Endothelial cell of umbilical vein (primary cell): ENCODE measurements at regions not wholly inside any gene's neighbourhood (a gene's known extent, or its start where the extent isn't known, plus 50 kb on each side); places are given as distances from the start of the nearest gene placed in this dataset.

Experiments
- BruUV-seq: library from RNA; stranded (reverse); fragments of 400-500 nt; replicated peaks from 2 replicates; lab custom pipeline; 2021; lab: Mats Ljungman, UMichigan
- CTCF ChIA-PET: fragments of 300-600, 350-600 bp; sonication (Branson Sonifier 250); formaldehyde crosslinking; loops from one replicate; lab custom pipeline; 2021; ENCODE audit warnings: antibody characterized with exemption, inconsistent platforms; lab: Charles Lee
- POLR2A ChIA-PET: fragments of 300-600, 350-600 bp; sonication (Branson Sonifier 250); formaldehyde crosslinking; loops from one replicate; lab custom pipeline; 2021; ENCODE audit warnings: antibody characterized with exemption, inconsistent platforms; lab: Charles Lee
- DNase-seq: peaks from one replicate; pipeline ENCODE4 v3.0.0-alpha.2; 2011; ENCODE audit warnings: low read depth, low spot score
- FAIRE-seq: peaks from 2 replicates; lab custom pipeline; 2011; peaks lifted over from hg19 to GRCh38; lab: Jason Lieb, UNC
- H2AFZ ChIP-seq: 2 replicates; pipeline ENCODE4 v1.6.0; 2012; ENCODE audit warnings: low read depth, low read length, control low read depth, inconsistent platforms
- H3K27ac ChIP-seq: 2 replicates; pipeline ENCODE4 v1.5.1; 2011; ENCODE audit warnings: low read depth, mild to moderate bottlenecking, control low read depth, low read length, moderate library complexity; ENCODE audit not compliant: insufficient read depth
- H3K27me3 ChIP-seq, 2 experiments: 2 replicates each; pipeline versions ENCODE4 v1.6.0 to v1.6.1; 2011; ENCODE audit warnings: low read length in 2 of 2, mixed read lengths in 1 of 2; ENCODE audit not compliant: control insufficient read depth in 2 of 2, insufficient read depth in 2 of 2
- H3K36me3 ChIP-seq, 2 experiments: 2 replicates in 1 of 2; 3 replicates in 1 of 2; pipeline ENCODE4 v1.5.1; 2011; ENCODE audit warnings: low read length in 2 of 2, mild to moderate bottlenecking in 1 of 2, moderate library complexity in 1 of 2; ENCODE audit not compliant: control insufficient read depth in 2 of 2, insufficient read depth in 2 of 2; ENCODE audit errors: extremely low read depth in 1 of 2
- H3K4me1 ChIP-seq: 3 replicates; pipeline ENCODE4 v1.5.1; 2011; ENCODE audit warnings: mild to moderate bottlenecking, low read length; ENCODE audit not compliant: control insufficient read depth, insufficient read depth; ENCODE audit errors: extremely low read depth
- H3K4me2 ChIP-seq: 2 replicates; pipeline ENCODE4 v1.6.1; 2011; ENCODE audit warnings: low read length, control low read depth, mixed read lengths; ENCODE audit not compliant: insufficient read depth
- H3K4me3 ChIP-seq, 3 experiments: fragments of 200-600 bp in 1 of 3; sonication (generic), shearing (Covaris generic) in 1 of 3; replicated peaks in 1 of 3; 2 replicates each; pipeline ENCODE4 v1.5.1; 2011 to 2016; ENCODE audit warnings: control low read depth in 3 of 3, low read length in 3 of 3, mild to moderate bottlenecking in 2 of 3, inconsistent platforms in 1 of 3, low read depth in 1 of 3, moderate library complexity in 1 of 3; ENCODE audit not compliant: insufficient read depth in 1 of 3
- H3K79me2 ChIP-seq: 2 replicates; pipeline ENCODE4 v1.6.0; 2012; ENCODE audit warnings: low read length, inconsistent platforms; ENCODE audit not compliant: control insufficient read depth, insufficient read depth
- H3K9ac ChIP-seq: replicated peaks from 2 replicates; pipeline ENCODE3; 2011; ENCODE audit warnings: low read length, control low read depth; ENCODE audit not compliant: insufficient read depth; ENCODE audit errors: extremely low read depth
- H3K9me1 ChIP-seq: replicated peaks from 3 replicates; pipeline ENCODE4 v1.6.0; 2011; ENCODE audit warnings: mild to moderate bottlenecking, low read length; ENCODE audit not compliant: control insufficient read depth, insufficient read depth; ENCODE audit errors: extremely low read depth
- H3K9me3 ChIP-seq: replicated peaks from 2 replicates; pipeline ENCODE4 v1.5.1; 2012; ENCODE audit warnings: low read length, inconsistent platforms; ENCODE audit not compliant: control insufficient read depth, insufficient read depth
- H4K20me1 ChIP-seq: replicated peaks from 2 replicates; pipeline ENCODE3; 2011; ENCODE audit warnings: mild to moderate bottlenecking, low read length; ENCODE audit not compliant: control insufficient read depth, insufficient read depth; ENCODE audit errors: extremely low read depth
- JUN ChIP-seq: IDR thresholded peaks from 2 replicates; pipeline ENCODE4 v1.6.1; 2011; ENCODE audit warnings: borderline replicate concordance, low read depth; ENCODE audit not compliant: insufficient read length, insufficient read depth
- POLR2A ChIP-seq: IDR thresholded peaks from 2 replicates; pipeline ENCODE4 v1.6.1; 2012; ENCODE audit warnings: low read depth, mild to moderate bottlenecking, control low read depth, low read length
- POLR2AphosphoS5 ChIP-seq: IDR thresholded peaks from 2 replicates; pipeline ENCODE4 v1.6.1; 2012; ENCODE audit warnings: low read depth, mild to moderate bottlenecking, control low read depth, low read length, moderate library complexity; ENCODE audit not compliant: insufficient read depth
- dilution Hi-C: fragments of 300-500 bp; cut with MboI; formaldehyde crosslinking; loops from one replicate; pipeline ENCODE4 v1.15.0; 2019; ENCODE audit warnings: low sequenced_read_pairs; ENCODE audit not compliant: extremely low pct_ligation_motif_present
- intact Hi-C: fragments of 100-400 bp; cut with micrococcal nuclease; formaldehyde crosslinking; loops from one replicate; pipeline ENCODE4 v1.10.0; 2022
- TF ChIP-seq, protein P1 (sequence below), 2 donors: IDR thresholded peaks; 1 replicate in 1 of 2; 2 replicates in 1 of 2; pipeline ENCODE4 v1.5.1; 2011; ENCODE audit warnings: low read length in 2 of 2, mild to moderate bottlenecking in 2 of 2, moderate library complexity in 2 of 2, control low read depth in 1 of 2, inconsistent platforms in 1 of 2, low read depth in 1 of 2; ENCODE audit not compliant: insufficient read depth in 1 of 2; ENCODE audit errors: extremely low read depth in 1 of 2

DNA sequence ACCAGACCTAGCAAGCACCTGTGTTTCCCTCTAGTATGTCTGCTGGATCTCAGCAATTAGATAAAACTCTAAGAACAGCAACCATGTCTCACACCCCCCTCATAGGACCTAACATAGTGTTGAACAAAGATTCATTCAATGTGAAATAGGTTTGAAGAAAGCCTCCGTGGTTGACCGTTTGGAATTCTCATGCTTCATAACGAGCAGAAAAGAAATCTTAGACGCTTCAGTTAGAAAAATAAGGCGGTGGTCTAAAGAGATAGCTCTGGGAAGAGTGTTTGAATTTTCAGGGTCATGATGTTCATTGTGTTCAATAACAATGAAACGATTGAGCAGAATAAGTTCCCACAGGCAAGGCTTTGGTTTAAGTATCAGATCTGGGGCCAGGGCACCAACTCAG is 332.9 kb downstream of the COG6 start:
- intact Hi-C loops (no loop called here), dilution Hi-C loops (no loop called here)
- Histone ChIP-seq H3K4me1 (no peaks in the 10 kb centered on the region), H3K9ac (no peak overlapping the region), H2AFZ (no peak overlapping the region), H4K20me1 (no peaks in the 10 kb centered on the region), H3K27me3 (no peaks in the 10 kb centered on the region), H3K27ac (no peak overlapping the region), H3K4me3 (no peak overlapping the region), H3K9me1 (no peaks in the 10 kb centered on the region), H3K9me3 (no peaks in the 10 kb centered on the region), H3K4me2 (no peak overlapping the region), H3K79me2 (no peaks in the 10 kb centered on the region), H3K36me3 (no peaks in the 10 kb centered on the region)
- POLR2A ChIA-PET: no interaction called here
- TF ChIP-seq POLR2AphosphoS5 (no peak), POLR2A (no peak)
- DNase-seq (no peak), FAIRE-seq (no peak)
- no TSS peak for BruUV-seq
- CTCF ChIA-PET: interaction anchor here (0.9 kb wide), 1 partner anchor 46 kb away, joined by 4 read pairs; no protein-coding TSS in a partner anchor

DNA sequence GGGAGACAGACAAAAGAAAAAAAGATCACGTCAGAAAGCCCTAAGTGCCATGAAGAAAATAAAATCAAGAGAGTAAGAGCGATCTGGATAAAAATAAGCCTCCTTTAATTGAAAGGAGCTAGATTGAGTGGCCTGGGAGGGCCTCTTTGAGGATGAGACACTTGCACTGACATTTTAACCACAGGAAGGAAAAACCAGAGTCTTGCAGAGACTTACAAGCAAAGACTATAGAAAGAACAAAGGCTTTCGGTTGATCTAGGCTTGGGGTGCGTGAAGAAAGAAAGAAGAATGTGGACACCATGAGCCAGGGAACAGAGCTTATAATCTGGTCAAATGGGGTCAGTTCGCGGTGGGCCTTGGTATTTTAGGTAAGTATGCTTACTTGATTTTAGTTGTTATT is 342.7 kb downstream of the COG6 start:
- no peak for TF ChIP-seq JUN
- TF ChIP-seq, protein P1, sequence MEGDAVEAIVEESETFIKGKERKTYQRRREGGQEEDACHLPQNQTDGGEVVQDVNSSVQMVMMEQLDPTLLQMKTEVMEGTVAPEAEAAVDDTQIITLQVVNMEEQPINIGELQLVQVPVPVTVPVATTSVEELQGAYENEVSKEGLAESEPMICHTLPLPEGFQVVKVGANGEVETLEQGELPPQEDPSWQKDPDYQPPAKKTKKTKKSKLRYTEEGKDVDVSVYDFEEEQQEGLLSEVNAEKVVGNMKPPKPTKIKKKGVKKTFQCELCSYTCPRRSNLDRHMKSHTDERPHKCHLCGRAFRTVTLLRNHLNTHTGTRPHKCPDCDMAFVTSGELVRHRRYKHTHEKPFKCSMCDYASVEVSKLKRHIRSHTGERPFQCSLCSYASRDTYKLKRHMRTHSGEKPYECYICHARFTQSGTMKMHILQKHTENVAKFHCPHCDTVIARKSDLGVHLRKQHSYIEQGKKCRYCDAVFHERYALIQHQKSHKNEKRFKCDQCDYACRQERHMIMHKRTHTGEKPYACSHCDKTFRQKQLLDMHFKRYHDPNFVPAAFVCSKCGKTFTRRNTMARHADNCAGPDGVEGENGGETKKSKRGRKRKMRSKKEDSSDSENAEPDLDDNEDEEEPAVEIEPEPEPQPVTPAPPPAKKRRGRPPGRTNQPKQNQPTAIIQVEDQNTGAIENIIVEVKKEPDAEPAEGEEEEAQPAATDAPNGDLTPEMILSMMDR (IDR thresholded peaks at IDR 0.05; ENCODE audit: extremely low read depth in 1 of 2, insufficient read depth in 1 of 2, low read depth in 1 of 2, low read length in 2 of 2): no peak
- Histone ChIP-seq H3K4me1 (no peaks in the 10 kb centered on the region), H3K4me2 (no peak overlapping the region), H3K4me3 (no peak overlapping the region), H3K27me3 (no peaks in the 10 kb centered on the region), H3K79me2 (no peaks in the 10 kb centered on the region), H2AFZ (no peak overlapping the region), H3K9me1 (no peaks in the 10 kb centered on the region), H3K27ac (no peak overlapping the region), H3K36me3 (no peaks in the 10 kb centered on the region), H3K9ac (no peak overlapping the region), H3K9me3 (no peaks in the 10 kb centered on the region), H4K20me1 (no peaks in the 10 kb centered on the region)
- BruUV-seq: no TSS peak
- FAIRE-seq (no peak), DNase-seq (no peak)
- intact Hi-C loops (no loop called here), dilution Hi-C loops (no loop called here)
- POLR2A ChIA-PET: no interaction called here
- CTCF ChIA-PET: no interaction called here
